ENCODE measurements at regions not wholly inside any gene's neighbourhood (a gene's known extent, or its start where the extent isn't known, plus 50 kb on each side); places are given as distances from the start of the nearest gene placed in this dataset.

- peaks cover 3% of the 10 kb centered on the region; the same call in 1 of the 2 replicates for H3K27me3 Mint-ChIP-seq (ENCODE audit: low read depth)
- no peak overlapping the region for H4K8ac ChIP-seq (replicated peaks; ENCODE audit: insufficient read length, low read depth, low read length)
- H3K23me2 ChIP-seq (ENCODE audit: insufficient read length, low read depth, low read length, poor library complexity, severe bottlenecking) = no peaks in the 10 kb centered on the region
- no peak overlapping the region for H2BK12ac ChIP-seq (ENCODE audit: insufficient read length, low read depth, low read length)
- no peak overlapping the region for H3K4ac ChIP-seq (ENCODE audit: low read depth, low read length)
- no peak overlapping the region for H2BK20ac ChIP-seq (ENCODE audit: low read depth, low read length, poor library complexity, severe bottlenecking)
- no peak overlapping the region for H3K14ac ChIP-seq (ENCODE audit: insufficient read depth, low read length)
- no peak overlapping the region for H3K4me2 ChIP-seq (ENCODE audit: insufficient read depth, insufficient read length, low read length)
- H3K27me3 ChIP-seq (ENCODE audit: insufficient read depth, low read length) = no peaks in the 10 kb centered on the region
- no peak overlapping the region for H4K5ac ChIP-seq (ENCODE audit: insufficient read length, low read depth, low read length)
- no peak overlapping the region for H4K91ac ChIP-seq (ENCODE audit: insufficient read length, low read depth, low read length)
- no peak overlapping the region for H2AK5ac ChIP-seq (ENCODE audit: insufficient read length, low read length)
- no peak overlapping the region for H3K23ac ChIP-seq (ENCODE audit: insufficient read length, low read depth, low read length)
- no peak overlapping the region for H3K4me3 Mint-ChIP-seq
- no peak overlapping the region for H2AFZ ChIP-seq (ENCODE audit: low read length)
- no CpG with 5 or more reads among the region's 3 CpGs for whole genome bisulfite sequencing (ENCODE audit: extremely low coverage, insufficient read length, low lambda C conversion rate)
- TF ChIP-seq CTCF (conservative IDR thresholded peaks at IDR 0.05) = no peak
- no peak overlapping the region for H3K56ac ChIP-seq (ENCODE audit: insufficient read length, low read depth, low read length)
- H3K18ac ChIP-seq (ENCODE audit: insufficient read length, low read depth, low read length) = no peak overlapping the region
- H2BK120ac ChIP-seq (ENCODE audit: low read depth, low read length, poor library complexity, severe bottlenecking) = no peak overlapping the region
- H3K4me1 Mint-ChIP-seq = peaks cover 28 to 33% of the 10 kb centered on the region in 2 experiments
- H3K79me1 ChIP-seq (ENCODE audit: insufficient read depth, low read depth, low read length, poor library complexity, severe bottlenecking) = no peaks in the 10 kb centered on the region
- H3K36me3 Mint-ChIP-seq (ENCODE audit: insufficient read depth in 1 of 3, low read depth in 3 of 3) = no peaks in the 10 kb centered on the region; a peak in 2 of 7 replicates
- peaks cover 5% of the 10 kb centered on the region; the same call in 1 of the 2 replicates for H3K4me1 ChIP-seq (ENCODE audit: insufficient read depth, low read length)
- no peak overlapping the region for H3K9ac ChIP-seq (ENCODE audit: extremely low read depth, insufficient read length, low read length)
- H3K79me2 ChIP-seq (ENCODE audit: insufficient read depth, low read length) = no peaks in the 10 kb centered on the region
- H3K9me3 ChIP-seq (ENCODE audit: control insufficient read depth, low read depth, low read length) = no peaks in the 10 kb centered on the region
- no peaks in the 10 kb centered on the region; a peak in 2 of 5 replicates for H3K9me3 Mint-ChIP-seq
- no peaks in the 10 kb centered on the region for H4K20me1 ChIP-seq (ENCODE audit: control insufficient read depth, insufficient read depth, insufficient read length)
- no peak overlapping the region for H3K27ac Mint-ChIP-seq
- no peak overlapping the region for H3K27ac ChIP-seq (ENCODE audit: insufficient read length, low read depth, low read length)
- no peak overlapping the region for H3T11ph ChIP-seq (ENCODE audit: low read length)
- no peak overlapping the region for H2BK15ac ChIP-seq (ENCODE audit: low read depth, low read length)
- no peak overlapping the region for H2BK5ac ChIP-seq (ENCODE audit: insufficient read length, low read length)
- DNase-seq = no peak
Measured at GRCh38 chr2:8196316-8196715, 485.5 kb upstream of the ID2 start.

Measured in H9 (cell line).